B cell (primary cell): ENCODE measurements at regions not wholly inside any gene's neighbourhood (a gene's known extent, or its start where the extent isn't known, plus 50 kb on each side); places are given as distances from the start of the nearest gene placed in this dataset.

Experiments used
- ATAC-seq: fragments of 200-7000 bp; cut with Tn5 transposase; one replicate; pipeline ENCODE4 v1.10.0; 2021; ENCODE audit warnings: low read depth, mild to moderate bottlenecking, moderate number of reproducible peaks, moderate library complexity
- CTCF ChIA-PET: fragments of 350-600 bp; sonication (Branson Sonifier 250); formaldehyde crosslinking; loops from one replicate; lab custom pipeline; 2021; ENCODE audit warnings: antibody characterized with exemption, inconsistent platforms; lab: Charles Lee
- POLR2A ChIA-PET: fragments of 350-600 bp; sonication (Branson Sonifier 250); formaldehyde crosslinking; loops from one replicate; lab custom pipeline; 2021; ENCODE audit warnings: antibody characterized with exemption; lab: Charles Lee
- DNase-seq: peaks from one replicate; pipeline ENCODE4 v3.0.0; 2013
- H2AFZ ChIP-seq: 2 replicates; pipeline ENCODE4 v1.6.1; 2012; ENCODE audit warnings: mild to moderate bottlenecking, low read depth, low read length; ENCODE audit not compliant: insufficient read depth, poor library complexity, severe bottlenecking
- H3K27ac ChIP-seq, 2 donors: 1 replicate in 1 of 2; 2 replicates in 1 of 2; pipeline ENCODE4 v1.5.1; 2012 to 2013; ENCODE audit warnings: low read length in 2 of 2, mild to moderate bottlenecking in 2 of 2, moderate library complexity in 1 of 2
- H3K27me3 ChIP-seq, 4 experiments: fragments of 200-600 bp in 1 of 4; sonication (generic) in 1 of 4; replicated peaks in 1 of 4; 1 replicate in 2 of 4; 2 replicates in 2 of 4; pipeline versions ENCODE4 v1.6.1 to v1.7.0; 2013 to 2016; ENCODE audit warnings: low read length in 3 of 4, mild to moderate bottlenecking in 2 of 4, mixed read lengths in 1 of 4, moderate library complexity in 1 of 4; ENCODE audit not compliant: insufficient read depth in 4 of 4, control insufficient read depth in 3 of 4; ENCODE audit errors: control extremely low read depth in 1 of 4
- H3K36me3 ChIP-seq, 2 experiments: replicated peaks in 1 of 2; 1 replicate in 1 of 2; 2 replicates in 1 of 2; pipeline versions ENCODE4 v1.6.1 to v1.7.1; 2013; ENCODE audit warnings: low read length in 1 of 2; ENCODE audit not compliant: insufficient read depth in 2 of 2, control insufficient read depth in 1 of 2; ENCODE audit errors: control extremely low read depth in 1 of 2, extremely low read depth in 1 of 2
- H3K4me1 ChIP-seq, 2 donors: fragments of 200-600 bp in 1 of 2; sonication (generic) in 1 of 2; 1 replicate in 1 of 2; 2 replicates in 1 of 2; pipeline versions ENCODE4 v1.5.1 to v1.6.1; 2013 to 2017; ENCODE audit warnings: low read length in 2 of 2; ENCODE audit not compliant: control insufficient read depth in 2 of 2, insufficient read depth in 2 of 2
- H3K4me2 ChIP-seq: replicated peaks from 2 replicates; pipeline ENCODE3; 2012; ENCODE audit warnings: mild to moderate bottlenecking, low read depth, low read length; ENCODE audit not compliant: poor library complexity, severe bottlenecking
- H3K4me3 ChIP-seq, 5 experiments: fragments of 200-600 bp in 1 of 5; sonication (generic) in 1 of 5; 1 replicate in 3 of 5; 2 replicates in 2 of 5; pipeline versions ENCODE4 v1.5.1 to v1.7.0; 2011 to 2016; ENCODE audit warnings: low read length in 4 of 5, mild to moderate bottlenecking in 4 of 5, low read depth in 2 of 5, control low read depth in 1 of 5, moderate library complexity in 1 of 5; ENCODE audit not compliant: insufficient read depth in 1 of 5; ENCODE audit errors: control extremely low read depth in 1 of 5, extremely low read depth in 1 of 5
- H3K79me2 ChIP-seq: fragments of 200-600 bp; sonication (generic); one replicate; pipeline ENCODE4 v1.6.0; 2016; ENCODE audit warnings: low read length; ENCODE audit not compliant: control insufficient read depth, insufficient read depth
- H3K9ac ChIP-seq: fragments of 200-600 bp; sonication (generic); 2 replicates; pipeline ENCODE4 v1.6.1; 2017; ENCODE audit warnings: mild to moderate bottlenecking, low read length, moderate library complexity
- H3K9me3 ChIP-seq, 3 donors: one replicate each; pipeline versions ENCODE4 v1.6.1 to v1.7.1; 2013; ENCODE audit warnings: low read length in 2 of 3; ENCODE audit not compliant: control insufficient read depth in 2 of 3, insufficient read depth in 1 of 3; ENCODE audit errors: control extremely low read depth in 1 of 3
- H4K20me1 ChIP-seq: 2 replicates; pipeline ENCODE4 v1.6.0; 2012; ENCODE audit warnings: mild to moderate bottlenecking, low read length; ENCODE audit not compliant: insufficient read depth, control insufficient read depth, poor library complexity, severe bottlenecking
- H3K27ac Mint-ChIP-seq: one replicate; pipeline ENCODE4 v1.8.0; 2021; ENCODE audit warnings: mixed read lengths
- H3K27me3 Mint-ChIP-seq: one replicate; pipeline ENCODE4 v1.8.0; 2021; ENCODE audit warnings: mixed read lengths
- H3K4me1 Mint-ChIP-seq: one replicate; pipeline ENCODE4 v1.8.0; 2021; ENCODE audit warnings: mixed read lengths
- H3K4me3 Mint-ChIP-seq: one replicate; pipeline ENCODE4 v1.8.0; 2021; ENCODE audit warnings: mixed read lengths
- H3K9me3 Mint-ChIP-seq: one replicate; pipeline ENCODE4 v1.8.0; 2022; ENCODE audit warnings: mixed read lengths; ENCODE audit not compliant: insufficient read depth
- EZH2 ChIP-seq: IDR thresholded peaks from 2 replicates; pipeline ENCODE4 v1.6.1; 2012; ENCODE audit warnings: borderline replicate concordance, low read depth, mild to moderate bottlenecking, moderate library complexity, low read length; ENCODE audit not compliant: insufficient read depth, poor library complexity, severe bottlenecking
- WGBS: methylation state at CpG from one replicate; pipeline ENCODE4 v1.1.5; 2013; ENCODE audit warnings: missing lambda C conversion rate; ENCODE audit not compliant: insufficient coverage; 5-methylcytosine and 5-hydroxymethylcytosine counted together
- intact Hi-C: fragments of 100-400 bp; cut with micrococcal nuclease; formaldehyde crosslinking; loops from one replicate; pipeline ENCODE4 v1.10.0; 2022
- TF ChIP-seq, protein P1 (sequence below): fragments of 200-600 bp; IDR thresholded peaks from one replicate; pipeline ENCODE4 v1.8.0; 2022; ENCODE audit warnings: antibody characterized with exemption, mild to moderate bottlenecking

GRCh38 chr6:102571236-102571908 lies 1177.9 kb downstream of the GRIK2 start:
- no peaks in the 10 kb centered on the region for H3K36me3 ChIP-seq
- H3K27ac ChIP-seq: no peak overlapping the region
- no peaks in the 10 kb centered on the region for H3K9me3 ChIP-seq
- Mint-ChIP-seq H3K4me1 (no peaks in the 10 kb centered on the region), H3K9me3 (peaks cover 3% of the 10 kb centered on the region), H3K27me3 (no peaks in the 10 kb centered on the region), H3K27ac (no peak overlapping the region), H3K4me3 (no peak overlapping the region)
- no peak overlapping the region for H2AFZ ChIP-seq
- ChIA-PET CTCF (no interaction called here), POLR2A (no interaction called here)
- WGBS: 83% methylated on average over 2 of the region's 2 CpGs
- ATAC-seq: no peak
- H3K9ac ChIP-seq: no peak overlapping the region
- DNase-seq: no peak
- H3K79me2 ChIP-seq: no peaks in the 10 kb centered on the region
- no peak for TF ChIP-seq EZH2
- TF ChIP-seq, protein P1, sequence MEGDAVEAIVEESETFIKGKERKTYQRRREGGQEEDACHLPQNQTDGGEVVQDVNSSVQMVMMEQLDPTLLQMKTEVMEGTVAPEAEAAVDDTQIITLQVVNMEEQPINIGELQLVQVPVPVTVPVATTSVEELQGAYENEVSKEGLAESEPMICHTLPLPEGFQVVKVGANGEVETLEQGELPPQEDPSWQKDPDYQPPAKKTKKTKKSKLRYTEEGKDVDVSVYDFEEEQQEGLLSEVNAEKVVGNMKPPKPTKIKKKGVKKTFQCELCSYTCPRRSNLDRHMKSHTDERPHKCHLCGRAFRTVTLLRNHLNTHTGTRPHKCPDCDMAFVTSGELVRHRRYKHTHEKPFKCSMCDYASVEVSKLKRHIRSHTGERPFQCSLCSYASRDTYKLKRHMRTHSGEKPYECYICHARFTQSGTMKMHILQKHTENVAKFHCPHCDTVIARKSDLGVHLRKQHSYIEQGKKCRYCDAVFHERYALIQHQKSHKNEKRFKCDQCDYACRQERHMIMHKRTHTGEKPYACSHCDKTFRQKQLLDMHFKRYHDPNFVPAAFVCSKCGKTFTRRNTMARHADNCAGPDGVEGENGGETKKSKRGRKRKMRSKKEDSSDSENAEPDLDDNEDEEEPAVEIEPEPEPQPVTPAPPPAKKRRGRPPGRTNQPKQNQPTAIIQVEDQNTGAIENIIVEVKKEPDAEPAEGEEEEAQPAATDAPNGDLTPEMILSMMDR: no peak
- intact Hi-C loops: no loop called here
- H3K4me3 ChIP-seq: no peak overlapping the region
- no peak overlapping the region for H3K4me2 ChIP-seq
- no peaks in the 10 kb centered on the region for H4K20me1 ChIP-seq
- H3K4me1 ChIP-seq: no peaks in the 10 kb centered on the region
- no peaks in the 10 kb centered on the region for H3K27me3 ChIP-seq

GRCh38 chr6:102562713-102563112 lies 1169.2 kb downstream of the GRIK2 start:
- Mint-ChIP-seq H3K27ac (no peak overlapping the region), H3K4me3 (no peak overlapping the region), H3K9me3 (no peaks in the 10 kb centered on the region), H3K4me1 (no peaks in the 10 kb centered on the region), H3K27me3 (no peaks in the 10 kb centered on the region)
- WGBS: no CpG with 5 or more reads among the region's 1 CpG
- H3K9ac ChIP-seq: no peak overlapping the region
- ChIA-PET POLR2A (no interaction called here), CTCF (no interaction called here)
- DNase-seq (no peak), ATAC-seq (no peak)
- no peak overlapping the region for H2AFZ ChIP-seq
- no peaks in the 10 kb centered on the region for H3K27me3 ChIP-seq
- TF ChIP-seq, protein P1: no peak
- TF ChIP-seq EZH2: no peak
- H4K20me1 ChIP-seq: no peaks in the 10 kb centered on the region
- H3K4me1 ChIP-seq: no peaks in the 10 kb centered on the region
- H3K9me3 ChIP-seq: no peaks in the 10 kb centered on the region
- no peak overlapping the region for H3K27ac ChIP-seq
- intact Hi-C loops: no loop called here
- no peaks in the 10 kb centered on the region for H3K36me3 ChIP-seq
- no peaks in the 10 kb centered on the region for H3K79me2 ChIP-seq
- H3K4me2 ChIP-seq: no peak overlapping the region
- H3K4me3 ChIP-seq: no peak overlapping the region
